Neural cell (in vitro differentiated cells): ENCODE measurements at regions not wholly inside any gene's neighbourhood (a gene's known extent, or its start where the extent isn't known, plus 50 kb on each side); places are given as distances from the start of the nearest gene placed in this dataset.
"Not testable (repeated sequence)": the region's sequence is repeated elsewhere in the genome, so short reads cannot be mapped to it uniquely, and the experiment has no call there.

Experiments
- H2AFZ ChIP-seq: fragments of 200-600, 300-800 bp; sonication (generic), shearing (Covaris generic); 2 replicates; pipeline ENCODE4 v1.6.0; 2014; ENCODE audit warnings: low read depth, mild to moderate bottlenecking, antibody characterized with exemption, low read length, moderate library complexity
- H3F3A ChIP-seq: fragments of 200-600 bp; shearing (Covaris generic); 2 replicates; pipeline ENCODE4 v1.6.1; 2016; ENCODE audit warnings: mild to moderate bottlenecking, moderate library complexity, mixed read lengths, antibody characterized with exemption, low read length; ENCODE audit not compliant: insufficient read depth, poor library complexity, severe bottlenecking
- H3K27ac ChIP-seq: fragments of 200-600, 300-800 bp; sonication (generic), shearing (Covaris generic); 2 replicates; pipeline ENCODE4 v1.5.1; 2014; ENCODE audit warnings: mild to moderate bottlenecking, low read length, moderate library complexity
- H3K27me3 ChIP-seq: fragments of 300-800, 200-600 bp; sonication (generic), shearing (Covaris generic); 2 replicates; pipeline ENCODE4 v1.6.0; 2014; ENCODE audit warnings: mild to moderate bottlenecking, low read depth, low read length, moderate library complexity; ENCODE audit not compliant: insufficient read depth
- H3K36me3 ChIP-seq: fragments of 300-800, 200-600 bp; sonication (generic), shearing (Covaris generic); 2 replicates; pipeline ENCODE4 v1.5.1; 2014; ENCODE audit warnings: mild to moderate bottlenecking, antibody characterized with exemption, low read length, moderate library complexity; ENCODE audit not compliant: insufficient read depth
- H3K4me2 ChIP-seq: fragments of 300-800, 200-600 bp; sonication (generic), shearing (Covaris generic); 2 replicates; pipeline ENCODE4 v1.6.0; 2014; ENCODE audit warnings: mild to moderate bottlenecking, low read length
- H3K4me3 ChIP-seq: fragments of 300-800, 200-600 bp; sonication (generic), shearing (Covaris generic); 2 replicates; pipeline ENCODE4 v1.5.1; 2014; ENCODE audit warnings: mild to moderate bottlenecking, low read length, moderate library complexity
- H3K79me2 ChIP-seq: fragments of 200-600 bp; shearing (Covaris generic); replicated peaks from 2 replicates; pipeline ENCODE4 v1.6.0; 2014; ENCODE audit warnings: mild to moderate bottlenecking, low read length, moderate library complexity; ENCODE audit not compliant: insufficient read depth
- H3K9ac ChIP-seq: fragments of 300-800, 200-600 bp; sonication (generic), shearing (Covaris generic); 2 replicates; pipeline ENCODE4 v1.6.1; 2016; ENCODE audit warnings: mild to moderate bottlenecking, low read length, mixed read lengths
- H3K9me2 ChIP-seq: fragments of 200-600 bp; shearing (Covaris generic); 2 replicates; pipeline ENCODE4 v1.6.1; 2016; ENCODE audit warnings: mild to moderate bottlenecking, low read length, mixed read lengths; ENCODE audit not compliant: insufficient read depth
- H3K9me3 ChIP-seq: fragments of 200-600, 300-800 bp; sonication (generic), shearing (Covaris generic); 2 replicates; pipeline ENCODE4 v1.6.1; 2016; ENCODE audit warnings: mild to moderate bottlenecking, mixed run types, low read length, moderate library complexity, mixed read lengths
- H4K20me1 ChIP-seq: fragments of 200-600 bp; shearing (Covaris generic); 2 replicates; pipeline ENCODE4 v1.6.1; 2016; ENCODE audit warnings: mild to moderate bottlenecking, mixed run types; ENCODE audit not compliant: insufficient read depth
- EP300 ChIP-seq: fragments of 450-650 bp; conservative IDR thresholded peaks from 2 replicates; pipeline ENCODE4 v1.6.1; 2014; ENCODE audit warnings: antibody characterized with exemption, mild to moderate bottlenecking, moderate library complexity; ENCODE audit not compliant: poor library complexity, severe bottlenecking
- EZH2 ChIP-seq: fragments of 200-600, 300-800 bp; shearing (Covaris generic), sonication (generic); IDR thresholded peaks from 2 replicates; pipeline ENCODE4 v1.6.1; 2014; ENCODE audit warnings: antibody characterized with exemption, low read length, borderline replicate concordance, mild to moderate bottlenecking; ENCODE audit not compliant: insufficient read depth, poor library complexity, severe bottlenecking
- MXI1 ChIP-seq: fragments of 450-650 bp; conservative IDR thresholded peaks from 2 replicates; pipeline ENCODE4 v1.6.1; 2014; ENCODE audit warnings: antibody characterized with exemption, mild to moderate bottlenecking; ENCODE audit not compliant: poor library complexity, severe bottlenecking
- POLR2AphosphoS5 ChIP-seq: IDR thresholded peaks from 2 replicates; pipeline ENCODE4 v1.6.1; 2012
- RAD21 ChIP-seq: fragments of 450-650 bp; conservative IDR thresholded peaks from 2 replicates; pipeline ENCODE4 v1.6.1; 2014; ENCODE audit warnings: antibody characterized with exemption, mild to moderate bottlenecking, moderate library complexity
- SMC3 ChIP-seq: fragments of 450-650 bp; conservative IDR thresholded peaks from 2 replicates; pipeline ENCODE4 v1.6.1; 2014; ENCODE audit warnings: antibody characterized with exemption, mild to moderate bottlenecking, moderate library complexity; ENCODE audit not compliant: poor library complexity
- TAF1 ChIP-seq: IDR thresholded peaks from 2 replicates; pipeline ENCODE4 v1.6.1; 2012; ENCODE audit warnings: low read depth
- TF ChIP-seq, protein P1 (sequence below): IDR thresholded peaks from 2 replicates; pipeline ENCODE4 v1.6.1; 2012; ENCODE audit warnings: borderline replicate concordance
- TF ChIP-seq, protein P2 (sequence below): fragments of 450-650 bp; IDR thresholded peaks from 2 replicates; pipeline ENCODE4 v1.5.1; 2014; ENCODE audit warnings: antibody characterized with exemption, mild to moderate bottlenecking, moderate library complexity; ENCODE audit not compliant: poor library complexity, severe bottlenecking

DNA sequence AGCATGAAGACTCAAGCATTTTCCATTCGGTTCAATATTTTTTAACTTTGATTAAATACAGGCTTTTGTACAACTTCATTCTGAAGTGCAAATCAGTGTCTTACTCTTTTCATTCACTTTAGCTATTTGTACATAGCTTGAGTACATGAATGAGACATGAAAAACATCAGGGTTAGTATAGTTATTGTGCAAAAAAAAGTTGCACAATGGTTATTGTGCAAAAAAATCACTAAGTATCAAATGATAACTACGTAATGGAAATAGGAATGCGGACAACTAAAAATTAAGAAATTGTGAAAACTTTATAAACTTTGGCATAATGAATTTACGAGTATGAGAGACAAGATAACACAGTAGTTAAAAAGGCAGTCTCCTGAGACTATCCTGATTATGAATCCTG, 442.9 kb downstream of the ARL4A start:
- Histone ChIP-seq H3K27me3 (no peaks in the 10 kb centered on the region), H3K9ac (no peak overlapping the region), H3K4me2 (no peak overlapping the region), H2AFZ (no peak overlapping the region), H3K27ac (no peak overlapping the region), H3K36me3 (no peaks in the 10 kb centered on the region), H3K79me2 (no peaks in the 10 kb centered on the region), H4K20me1 (no peaks in the 10 kb centered on the region), H3K9me2 (no peaks in the 10 kb centered on the region), H3F3A (no peaks in the 10 kb centered on the region), H3K4me3 (no peak overlapping the region), H3K9me3 (no peaks in the 10 kb centered on the region)
- no peak for TF ChIP-seq SMC3

DNA sequence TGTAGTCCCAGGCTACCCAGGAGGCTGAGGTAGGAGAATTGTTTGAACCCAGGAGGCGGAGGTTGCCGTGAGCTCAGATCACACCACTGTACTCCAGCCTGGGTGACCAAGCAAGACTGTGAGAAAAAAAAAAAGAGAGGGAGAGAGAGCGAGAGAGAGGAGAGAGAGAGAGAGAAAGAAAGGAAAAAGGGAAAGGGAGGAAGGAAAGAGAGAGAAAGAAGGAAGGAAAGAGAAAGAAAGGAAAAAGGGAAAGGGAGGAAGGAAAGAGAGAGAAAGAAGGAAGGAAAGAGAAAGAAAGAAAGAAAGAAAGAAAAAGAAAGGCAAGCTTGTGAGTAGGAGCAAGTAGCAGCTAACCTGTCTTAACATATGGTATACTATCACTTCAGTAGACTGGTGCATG, 443.5 kb downstream of the ARL4A start:
- H3K9me2 ChIP-seq, H2AFZ ChIP-seq, H3K9me3 ChIP-seq, H3K36me3 ChIP-seq, H4K20me1 ChIP-seq, H3F3A ChIP-seq, H3K4me3 ChIP-seq, H3K9ac ChIP-seq, H3K79me2 ChIP-seq, H3K27ac ChIP-seq, H3K27me3 ChIP-seq, H3K4me2 ChIP-seq: not testable (repeated sequence)

DNA sequence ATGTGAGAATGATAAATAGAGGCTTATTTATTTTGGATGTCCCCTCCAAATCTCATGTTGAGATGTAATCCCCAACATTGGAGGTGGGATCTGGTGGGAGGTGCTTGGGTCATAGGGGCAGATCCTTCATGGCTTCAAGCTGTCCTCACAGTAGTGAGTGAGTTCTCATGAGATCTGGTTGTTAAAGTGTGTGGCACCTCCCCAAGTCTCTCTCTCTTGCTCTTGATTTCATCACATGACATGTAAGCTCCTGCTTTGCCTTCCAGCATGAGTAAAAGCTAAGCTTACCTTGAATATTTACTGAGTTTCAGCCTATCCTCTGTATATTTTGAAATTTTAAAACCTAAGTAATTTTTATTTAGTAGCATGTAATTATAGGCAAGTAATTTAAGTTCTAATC, 444.9 kb downstream of the ARL4A start:
- H2AFZ ChIP-seq: no peak overlapping the region

DNA sequence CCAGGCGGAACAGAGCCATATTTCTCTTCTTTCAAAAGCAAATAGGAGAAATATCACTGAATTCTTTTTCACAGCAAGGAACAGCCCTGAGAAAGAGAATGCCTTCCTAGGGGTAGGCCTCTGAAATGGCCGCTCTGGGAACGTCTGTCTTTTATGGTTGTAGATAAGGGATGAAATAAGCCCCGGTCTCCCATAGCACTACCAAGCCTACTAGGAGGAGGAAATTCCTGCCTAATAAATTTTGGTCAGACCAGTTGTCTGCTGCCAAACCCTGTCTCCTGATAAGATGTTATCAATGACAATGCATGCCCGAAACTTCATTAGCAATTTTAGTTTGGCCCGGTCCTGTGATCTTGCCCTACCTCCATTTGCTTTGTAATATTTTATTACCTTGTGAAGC, 448.9 kb downstream of the ARL4A start:
- H3K4me2 ChIP-seq, H3K4me3 ChIP-seq, H3K79me2 ChIP-seq, H3K9me2 ChIP-seq, H3F3A ChIP-seq, H3K9ac ChIP-seq, H3K27me3 ChIP-seq, H3K36me3 ChIP-seq, H4K20me1 ChIP-seq, H3K9me3 ChIP-seq, H2AFZ ChIP-seq, H3K27ac ChIP-seq: not testable (repeated sequence)

More for the DNA sequence above, 444.9 kb downstream of the ARL4A start:
- no peaks in the 10 kb centered on the region for H3F3A ChIP-seq
- H3K4me3 ChIP-seq: no peak overlapping the region
- H3K9ac ChIP-seq: no peak overlapping the region
- H3K9me3 ChIP-seq: no peaks in the 10 kb centered on the region
- no peaks in the 10 kb centered on the region for H4K20me1 ChIP-seq
- no peak for TF ChIP-seq MXI1
- H3K4me2 ChIP-seq: no peak overlapping the region
- no peaks in the 10 kb centered on the region for H3K27me3 ChIP-seq
- H3K36me3 ChIP-seq: no peaks in the 10 kb centered on the region
- H3K79me2 ChIP-seq: no peaks in the 10 kb centered on the region
- H3K9me2 ChIP-seq: no peaks in the 10 kb centered on the region
- H3K27ac ChIP-seq: no peak overlapping the region

DNA sequence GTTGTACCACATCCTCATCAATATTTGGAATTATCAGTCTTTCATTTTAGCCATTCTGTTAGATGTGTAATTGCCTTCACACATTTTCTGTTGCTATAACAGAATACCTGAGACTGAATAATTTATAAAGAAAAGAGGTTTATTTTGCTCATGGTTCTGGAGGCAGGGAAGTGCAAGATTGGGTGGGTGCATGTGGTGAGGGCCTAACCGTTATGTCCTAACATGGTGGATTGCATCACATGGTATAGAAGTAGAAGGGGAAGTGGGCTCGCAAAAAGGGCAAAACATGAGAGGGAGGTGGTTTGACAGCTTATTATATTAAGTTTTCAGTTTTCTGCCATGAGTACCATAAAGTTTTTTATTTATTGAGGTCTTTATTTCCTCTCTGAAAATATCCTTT, 452.0 kb downstream of the ARL4A start:
- no peak for TF ChIP-seq MXI1
- TF ChIP-seq EP300: no peak
- TF ChIP-seq EZH2: no peak
- TF ChIP-seq POLR2AphosphoS5: no peak
- TF ChIP-seq, protein P1, sequence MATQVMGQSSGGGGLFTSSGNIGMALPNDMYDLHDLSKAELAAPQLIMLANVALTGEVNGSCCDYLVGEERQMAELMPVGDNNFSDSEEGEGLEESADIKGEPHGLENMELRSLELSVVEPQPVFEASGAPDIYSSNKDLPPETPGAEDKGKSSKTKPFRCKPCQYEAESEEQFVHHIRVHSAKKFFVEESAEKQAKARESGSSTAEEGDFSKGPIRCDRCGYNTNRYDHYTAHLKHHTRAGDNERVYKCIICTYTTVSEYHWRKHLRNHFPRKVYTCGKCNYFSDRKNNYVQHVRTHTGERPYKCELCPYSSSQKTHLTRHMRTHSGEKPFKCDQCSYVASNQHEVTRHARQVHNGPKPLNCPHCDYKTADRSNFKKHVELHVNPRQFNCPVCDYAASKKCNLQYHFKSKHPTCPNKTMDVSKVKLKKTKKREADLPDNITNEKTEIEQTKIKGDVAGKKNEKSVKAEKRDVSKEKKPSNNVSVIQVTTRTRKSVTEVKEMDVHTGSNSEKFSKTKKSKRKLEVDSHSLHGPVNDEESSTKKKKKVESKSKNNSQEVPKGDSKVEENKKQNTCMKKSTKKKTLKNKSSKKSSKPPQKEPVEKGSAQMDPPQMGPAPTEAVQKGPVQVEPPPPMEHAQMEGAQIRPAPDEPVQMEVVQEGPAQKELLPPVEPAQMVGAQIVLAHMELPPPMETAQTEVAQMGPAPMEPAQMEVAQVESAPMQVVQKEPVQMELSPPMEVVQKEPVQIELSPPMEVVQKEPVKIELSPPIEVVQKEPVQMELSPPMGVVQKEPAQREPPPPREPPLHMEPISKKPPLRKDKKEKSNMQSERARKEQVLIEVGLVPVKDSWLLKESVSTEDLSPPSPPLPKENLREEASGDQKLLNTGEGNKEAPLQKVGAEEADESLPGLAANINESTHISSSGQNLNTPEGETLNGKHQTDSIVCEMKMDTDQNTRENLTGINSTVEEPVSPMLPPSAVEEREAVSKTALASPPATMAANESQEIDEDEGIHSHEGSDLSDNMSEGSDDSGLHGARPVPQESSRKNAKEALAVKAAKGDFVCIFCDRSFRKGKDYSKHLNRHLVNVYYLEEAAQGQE: no peak
- no peak for TF ChIP-seq SMC3
- TF ChIP-seq, protein P2, sequence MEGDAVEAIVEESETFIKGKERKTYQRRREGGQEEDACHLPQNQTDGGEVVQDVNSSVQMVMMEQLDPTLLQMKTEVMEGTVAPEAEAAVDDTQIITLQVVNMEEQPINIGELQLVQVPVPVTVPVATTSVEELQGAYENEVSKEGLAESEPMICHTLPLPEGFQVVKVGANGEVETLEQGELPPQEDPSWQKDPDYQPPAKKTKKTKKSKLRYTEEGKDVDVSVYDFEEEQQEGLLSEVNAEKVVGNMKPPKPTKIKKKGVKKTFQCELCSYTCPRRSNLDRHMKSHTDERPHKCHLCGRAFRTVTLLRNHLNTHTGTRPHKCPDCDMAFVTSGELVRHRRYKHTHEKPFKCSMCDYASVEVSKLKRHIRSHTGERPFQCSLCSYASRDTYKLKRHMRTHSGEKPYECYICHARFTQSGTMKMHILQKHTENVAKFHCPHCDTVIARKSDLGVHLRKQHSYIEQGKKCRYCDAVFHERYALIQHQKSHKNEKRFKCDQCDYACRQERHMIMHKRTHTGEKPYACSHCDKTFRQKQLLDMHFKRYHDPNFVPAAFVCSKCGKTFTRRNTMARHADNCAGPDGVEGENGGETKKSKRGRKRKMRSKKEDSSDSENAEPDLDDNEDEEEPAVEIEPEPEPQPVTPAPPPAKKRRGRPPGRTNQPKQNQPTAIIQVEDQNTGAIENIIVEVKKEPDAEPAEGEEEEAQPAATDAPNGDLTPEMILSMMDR: no peak
- TF ChIP-seq TAF1: no peak
- no peak for TF ChIP-seq RAD21
- Histone ChIP-seq H3K4me2 (no peak overlapping the region), H4K20me1 (no peaks in the 10 kb centered on the region), H3K4me3 (no peak overlapping the region), H3K9me2 (no peaks in the 10 kb centered on the region), H3K9ac (no peak overlapping the region), H3K36me3 (no peaks in the 10 kb centered on the region), H3K9me3 (no peaks in the 10 kb centered on the region), H3K27me3 (no peaks in the 10 kb centered on the region), H3K79me2 (no peaks in the 10 kb centered on the region), H2AFZ (no peak overlapping the region), H3F3A (no peaks in the 10 kb centered on the region), H3K27ac (no peak overlapping the region)
